ENCODE measurements at regions not wholly inside any gene's neighbourhood (a gene's known extent, or its start where the extent isn't known, plus 50 kb on each side); places are given as distances from the start of the nearest gene placed in this dataset.

DNA sequence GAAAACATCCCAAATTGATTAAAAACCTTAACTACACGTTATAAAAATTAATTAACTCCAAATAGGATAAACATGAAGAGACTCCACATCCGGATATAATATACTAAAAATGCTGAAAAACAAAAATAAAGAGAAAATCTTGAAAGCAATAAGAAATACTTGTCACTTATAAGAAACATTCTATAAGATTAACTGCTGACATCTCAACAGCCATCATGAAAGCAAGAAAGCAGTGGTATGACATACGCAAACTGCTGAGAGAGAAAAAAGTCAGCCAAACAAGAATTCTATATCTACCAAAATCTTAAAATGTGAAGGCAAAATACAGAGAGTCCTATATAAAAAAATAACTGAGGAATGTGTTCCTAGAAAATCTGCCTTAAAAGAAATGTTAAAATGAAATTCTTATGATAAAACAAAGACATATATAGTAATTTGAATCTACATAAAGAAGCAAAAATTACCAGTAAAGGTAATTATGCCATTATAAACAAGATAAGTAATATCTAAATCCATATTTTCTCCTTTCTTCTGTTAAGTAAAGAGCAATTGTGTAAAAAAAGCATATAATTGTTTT lies 1851.1 kb downstream of the PCDH9 start:
- TF ChIP-seq CTCF (IDR thresholded peaks at IDR 0.05): no peak
- no peak for TF ChIP-seq POLR2A (IDR thresholded peaks at IDR 0.05)
